Activated CD8-positive, alpha-beta memory T cell treated with anti-CD3 and anti-CD28 coated beads, Interleukin-2, amount 50 U/mL, for 1 hour (primary cell): ENCODE measurements at regions not wholly inside any gene's neighbourhood (a gene's known extent, or its start where the extent isn't known, plus 50 kb on each side); places are given as distances from the start of the nearest gene placed in this dataset.

Source experiments
- DNase-seq: peaks from one replicate; pipeline ENCODE4 v3.0.0-alpha.2; 2020; ENCODE audit errors: extremely low read depth

- DNase-seq: no peak
Measured at GRCh38 chr6:134495890-134496248, 178.0 kb upstream of the SGK1 start.

GRCh38 chr6:134495203-134495889, 177.4 kb upstream of the SGK1 start:
- no peak for DNase-seq

GRCh38 chr6:134493789-134494188, 175.9 kb upstream of the SGK1 start:
- no peak for DNase-seq

GRCh38 chr6:134491477-134491876, 173.6 kb upstream of the SGK1 start:
- DNase-seq: no peak

- no peak for DNase-seq
Measured at GRCh38 chr6:134482593-134483270, 164.8 kb upstream of the SGK1 start.

- DNase-seq: no peak
Measured at GRCh38 chr6:134481966-134482365, 164.1 kb upstream of the SGK1 start.

GRCh38 chr6:134480593-134480992, 162.7 kb upstream of the SGK1 start:
- DNase-seq: no peak

- DNase-seq: no peak
Measured at GRCh38 chr6:134478764-134479399, 161.0 kb upstream of the SGK1 start.

GRCh38 chr6:134477991-134478635, 160.2 kb upstream of the SGK1 start:
- no peak for DNase-seq

GRCh38 chr6:134474955-134475354, 157.0 kb upstream of the SGK1 start:
- DNase-seq: no peak

- no peak for DNase-seq
Measured at GRCh38 chr6:134472661-134473060, 154.7 kb upstream of the SGK1 start.

GRCh38 chr6:134472046-134472445, 154.1 kb upstream of the SGK1 start:
- DNase-seq: no peak

- DNase-seq: no peak
Measured at GRCh38 chr6:134470457-134470975, 152.6 kb upstream of the SGK1 start.

GRCh38 chr6:134469702-134470456, 152.0 kb upstream of the SGK1 start:
- no peak for DNase-seq

GRCh38 chr6:134468633-134469032, 150.7 kb upstream of the SGK1 start:
- no peak for DNase-seq

GRCh38 chr6:134467620-134468019, 149.7 kb upstream of the SGK1 start:
- DNase-seq: no peak

- no peak for DNase-seq
Measured at GRCh38 chr6:134466771-134467525, 149.0 kb upstream of the SGK1 start.

GRCh38 chr6:134464690-134465411, 146.9 kb upstream of the SGK1 start:
- no peak for DNase-seq

GRCh38 chr6:134458857-134459657, 141.1 kb upstream of the SGK1 start:
- no peak for DNase-seq
